Ovary (tissue), 7 donors: ENCODE measurements at regions not wholly inside any gene's neighbourhood (a gene's known extent, or its start where the extent isn't known, plus 50 kb on each side); places are given as distances from the start of the nearest gene placed in this dataset.
"Not testable (repeated sequence)": the region's sequence is repeated elsewhere in the genome, so short reads cannot be mapped to it uniquely, and the experiment has no call there.

Source experiments
- DNase-seq, 5 donors: peaks; one replicate each; pipeline ENCODE4 v3.0.0-alpha.2; 2019 to 2020
- H3K27ac ChIP-seq, 2 donors: fragments of 200-600 bp; one replicate each; pipeline versions ENCODE4 v1.5.1 to v1.8.0; 2019 to 2022
- H3K27me3 ChIP-seq: fragments of 200-600 bp; one replicate; pipeline ENCODE4 v1.8.0; 2022
- H3K36me3 ChIP-seq: fragments of 200-600 bp; sonication (generic); one replicate; pipeline ENCODE4 v1.5.1; 2019
- H3K4me1 ChIP-seq: one replicate; pipeline ENCODE4 v1.8.1; 2013; ENCODE audit warnings: mild to moderate bottlenecking, moderate library complexity; ENCODE audit not compliant: insufficient read depth
- H3K4me3 ChIP-seq: fragments of 200-600 bp; sonication (generic); one replicate; pipeline ENCODE4 v1.5.1; 2017
- H3K9me3 ChIP-seq, 2 donors: fragments of 200-600 bp in 1 of 2; sonication (generic) in 1 of 2; one replicate each; pipeline versions ENCODE4 v1.5.1 to v1.8.1; 2013 to 2019; ENCODE audit warnings: mild to moderate bottlenecking in 1 of 2, moderate library complexity in 1 of 2
- WGBS, 3 donors: extraction: QIAGEN DNeasy Blood & Tissue Kit in 1 of 3; methylation state at CpG; one replicate each; pipeline versions ENCODE4 v1.1.5 to v1.1.7; 2013 to 2017; 5-methylcytosine and 5-hydroxymethylcytosine counted together
- intact Hi-C, 4 donors: fragments of 100-400 bp; cut with DNase I; formaldehyde crosslinking; loops; one replicate each; pipeline versions ENCODE4 v1.11.0 to v1.15.1; 2022 to 2023
- donor health status: DM: no; HTN: no; CAD: no; lungs with moderate emphysema.
- donor health status: DM: no; HTN: no; CAD: no.
- donor health status: Bipolar disorder and iron deficiency.
- donor health status: DM: no; HTN: no; CAD: no.
- donor health status: DM: yes; HTN: yes; CAD: no.

DNA sequence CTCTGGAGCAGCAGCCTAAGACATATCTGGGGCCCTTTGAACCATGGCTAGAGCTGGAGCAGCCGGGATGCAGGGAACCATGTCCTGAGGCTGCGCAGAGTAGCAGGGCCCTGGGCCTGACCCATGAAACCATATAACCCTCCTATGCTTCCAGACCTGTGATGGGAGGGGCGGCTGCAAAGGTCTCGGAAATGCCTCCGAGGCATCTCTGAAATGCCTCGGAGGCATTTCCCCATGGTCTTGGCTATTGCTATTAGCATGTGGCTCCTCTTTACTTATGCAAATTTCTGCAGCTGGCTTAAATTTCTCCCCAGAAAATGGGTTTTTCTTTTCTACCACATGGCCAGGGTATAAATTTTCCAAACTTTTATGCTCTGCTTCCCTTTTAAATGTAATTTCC is 302.1 kb upstream of the NOTCH2NLA start:
- H3K27me3 ChIP-seq, H3K4me1 ChIP-seq, intact Hi-C loops, H3K27ac ChIP-seq, H3K9me3 ChIP-seq, DNase-seq, H3K36me3 ChIP-seq, H3K4me3 ChIP-seq: not testable (repeated sequence)
- WGBS, 3 donors: no CpG with 5 or more reads among the region's 6 CpGs

DNA sequence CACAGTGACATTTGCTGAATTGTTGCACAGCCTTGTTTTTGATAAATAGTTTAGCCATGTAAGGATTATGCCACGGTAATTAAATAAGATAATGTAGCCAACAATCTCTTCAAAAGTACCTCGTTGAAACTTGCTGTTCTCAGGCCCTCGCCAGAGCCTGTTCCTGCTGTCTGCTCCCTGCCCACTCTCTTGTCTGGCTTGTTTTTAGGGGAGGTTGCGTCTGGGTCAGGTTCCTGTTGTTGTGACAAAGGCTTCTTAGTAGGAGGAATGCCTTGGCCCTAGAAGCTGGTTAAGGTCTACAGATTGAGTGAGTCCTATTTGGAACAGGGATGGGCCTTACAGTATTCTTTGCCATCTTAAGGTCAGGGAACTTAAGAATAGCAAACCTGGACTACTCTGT is 294.0 kb upstream of the NOTCH2NLA start:
- DNase-seq, H3K36me3 ChIP-seq, H3K4me1 ChIP-seq, H3K27me3 ChIP-seq, H3K4me3 ChIP-seq, H3K9me3 ChIP-seq, intact Hi-C loops, H3K27ac ChIP-seq: not testable (repeated sequence)
- WGBS, 3 donors: no CpG with 5 or more reads among the region's 4 CpGs

DNA sequence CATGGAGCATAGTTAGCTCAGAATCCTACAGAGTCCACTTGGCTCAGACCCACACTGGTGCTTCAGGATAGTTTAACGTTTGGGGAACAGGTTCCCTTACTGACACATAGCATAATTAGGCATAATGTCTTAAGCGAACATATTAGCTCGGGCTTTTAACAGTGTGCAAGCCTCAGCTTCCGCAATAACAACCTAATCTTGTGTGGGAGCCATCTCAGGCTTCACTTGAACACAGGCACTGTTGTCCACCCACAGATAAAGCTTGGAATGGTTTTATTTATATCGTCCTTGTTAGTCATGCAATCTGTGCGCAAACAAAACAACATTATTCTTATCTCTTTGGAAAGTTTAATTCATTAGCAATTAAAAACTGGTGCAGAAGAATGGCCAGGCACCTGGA is 293.5 kb upstream of the NOTCH2NLA start:
- intact Hi-C loops, H3K4me3 ChIP-seq, H3K4me1 ChIP-seq, H3K27ac ChIP-seq, H3K36me3 ChIP-seq, H3K9me3 ChIP-seq, DNase-seq, H3K27me3 ChIP-seq: not testable (repeated sequence)
- no CpG with 5 or more reads among the region's 6 CpGs for WGBS, 3 donors

DNA sequence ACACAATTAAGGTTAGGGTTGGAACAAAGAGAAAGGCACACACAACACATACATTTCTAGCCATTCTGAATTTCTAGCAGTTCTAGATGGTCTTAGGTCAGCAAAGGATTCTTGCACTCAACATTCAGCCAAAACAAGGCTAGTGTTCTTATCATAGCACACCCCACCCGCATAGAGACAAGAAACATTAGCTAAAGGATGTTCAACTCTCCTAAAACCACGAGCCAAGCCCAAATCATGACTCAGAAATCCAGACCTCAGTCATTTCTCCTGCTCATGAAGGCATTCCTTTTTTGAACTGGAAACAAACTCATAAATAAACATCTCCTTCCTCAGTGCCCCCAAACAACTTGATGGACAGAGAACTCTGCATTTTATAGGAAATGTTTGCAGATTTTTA is 293.0 kb upstream of the NOTCH2NLA start:
- H3K36me3 ChIP-seq, H3K4me3 ChIP-seq, intact Hi-C loops, DNase-seq, H3K9me3 ChIP-seq, H3K27ac ChIP-seq, H3K27me3 ChIP-seq, H3K4me1 ChIP-seq: not testable (repeated sequence)
- WGBS, 3 donors: no CpG with 5 or more reads among the region's 2 CpGs

DNA sequence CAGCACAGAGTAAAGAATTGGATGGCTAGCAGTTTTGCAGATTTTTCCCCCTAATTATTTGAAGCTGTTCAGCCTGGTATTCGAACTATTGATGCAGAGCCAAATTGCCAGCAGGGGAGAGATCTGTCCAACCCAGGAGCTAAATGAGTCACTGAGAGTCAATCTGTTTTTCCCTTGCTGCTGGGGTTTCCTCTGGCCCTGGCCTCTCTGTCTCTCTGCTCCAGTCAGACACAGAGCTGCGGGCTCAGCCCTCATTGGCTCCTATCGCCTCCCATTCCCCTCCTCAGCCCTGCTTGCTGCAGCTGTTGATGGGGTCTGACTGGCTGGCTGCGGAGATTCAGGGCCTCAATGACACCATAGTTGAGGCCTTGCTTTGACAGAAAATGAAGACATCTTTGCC is 284.9 kb upstream of the NOTCH2NLA start:
- H3K27me3 ChIP-seq, H3K4me1 ChIP-seq, H3K27ac ChIP-seq, H3K4me3 ChIP-seq, H3K9me3 ChIP-seq, H3K36me3 ChIP-seq, DNase-seq, intact Hi-C loops: not testable (repeated sequence)
- WGBS, 3 donors: no CpG with 5 or more reads among the region's 4 CpGs

DNA sequence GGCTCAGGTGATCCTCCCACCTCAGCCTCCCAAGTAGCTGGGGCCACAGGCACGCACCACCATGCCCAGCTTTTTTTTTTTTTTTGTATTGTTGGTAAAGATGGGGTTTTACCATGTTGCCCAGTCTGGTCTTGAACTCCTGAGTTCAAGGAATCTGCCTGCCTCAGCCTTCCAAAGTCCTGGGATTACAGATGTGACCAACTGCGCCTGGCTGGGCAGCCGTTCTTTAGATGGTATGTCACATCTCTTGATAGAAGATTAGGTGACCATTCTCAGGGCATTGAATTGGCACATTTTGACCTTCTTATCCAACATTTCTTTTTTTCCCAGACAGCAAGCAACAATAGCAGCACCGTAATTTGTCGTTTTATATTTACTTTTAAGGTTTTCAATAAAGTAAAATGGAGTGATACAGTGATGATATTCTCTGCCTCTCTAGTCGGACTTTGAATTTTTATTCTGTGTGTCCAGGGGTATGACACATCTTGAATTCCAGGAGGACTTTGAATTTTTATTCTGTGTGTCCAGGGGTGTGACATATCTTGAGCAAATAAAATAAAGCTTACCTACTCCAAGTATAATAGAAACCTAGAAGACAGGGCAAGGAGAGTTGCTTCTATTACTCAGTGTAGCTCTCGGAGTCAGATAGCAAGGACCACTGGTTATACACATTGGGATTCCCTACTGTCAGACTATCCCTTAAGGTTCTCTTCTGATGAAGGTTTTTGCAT is 282.4 kb upstream of the NOTCH2NLA start:
- H3K4me3 ChIP-seq, H3K27ac ChIP-seq, H3K4me1 ChIP-seq, H3K9me3 ChIP-seq, H3K36me3 ChIP-seq, intact Hi-C loops, DNase-seq, H3K27me3 ChIP-seq: not testable (repeated sequence)
- 92 to 100% (median 98%) methylated on average over 2 of the region's 7 CpGs for WGBS, 3 donors

DNA sequence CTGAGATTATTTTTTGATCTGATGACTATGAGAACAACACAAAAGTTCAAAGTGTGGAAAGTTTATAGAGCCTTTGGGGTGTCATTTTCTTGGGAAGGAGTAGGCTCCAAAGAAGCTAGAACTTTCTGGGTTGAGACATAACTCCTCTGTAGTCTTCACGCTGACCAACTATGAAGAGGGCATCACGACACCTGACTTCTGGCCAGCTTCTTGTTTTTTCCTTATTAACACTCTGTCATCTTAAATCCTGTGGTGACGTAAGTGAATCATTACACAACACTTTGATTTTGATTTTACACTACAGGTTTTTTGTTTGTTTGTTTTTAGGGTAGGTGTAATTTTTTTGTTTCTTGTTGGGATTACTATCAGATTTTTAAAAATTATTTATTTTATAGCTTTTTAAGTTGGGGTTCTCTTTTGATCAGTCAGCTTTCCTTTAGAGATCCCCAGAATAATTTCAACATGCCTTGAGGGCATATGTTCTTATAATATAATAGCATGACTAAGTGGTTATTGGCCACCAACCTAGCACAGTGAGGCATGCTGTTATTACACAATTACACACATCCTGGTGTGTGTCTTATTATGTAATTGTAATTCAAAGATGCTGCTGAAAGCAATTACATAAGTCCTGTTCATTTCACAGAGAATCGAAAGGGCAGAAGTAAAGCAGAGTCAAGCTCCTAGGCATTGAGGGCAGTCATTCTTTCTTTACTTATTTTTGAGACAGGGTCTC is 281.6 kb upstream of the NOTCH2NLA start:
- DNase-seq, H3K4me1 ChIP-seq, H3K27ac ChIP-seq, H3K27me3 ChIP-seq, H3K9me3 ChIP-seq, intact Hi-C loops, H3K36me3 ChIP-seq, H3K4me3 ChIP-seq: not testable (repeated sequence)
- WGBS, 3 donors: no CpG with 5 or more reads among the region's 4 CpGs

DNA sequence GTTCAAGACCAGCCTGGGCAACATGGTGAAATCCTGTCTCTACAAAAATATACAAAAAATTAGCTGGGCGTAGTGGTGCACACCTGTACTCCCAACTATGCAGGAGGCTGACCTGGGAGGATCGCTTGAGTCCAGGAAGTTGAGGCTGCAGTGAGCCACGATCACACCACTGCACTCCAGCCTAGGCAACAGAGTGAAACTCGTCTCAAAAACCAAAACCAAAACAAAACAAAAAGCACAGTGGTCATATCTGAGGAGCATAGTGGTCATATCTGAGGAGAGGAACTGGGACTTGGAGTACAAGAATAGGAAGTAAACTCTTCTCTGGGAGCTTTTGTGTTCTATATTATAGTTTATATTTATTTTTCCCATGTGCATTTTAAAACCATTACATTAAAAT is 275.3 kb upstream of the NOTCH2NLA start:
- H3K4me1 ChIP-seq, H3K27ac ChIP-seq, H3K4me3 ChIP-seq, H3K9me3 ChIP-seq, DNase-seq, H3K27me3 ChIP-seq, intact Hi-C loops, H3K36me3 ChIP-seq: not testable (repeated sequence)
- WGBS, 3 donors: 81 to 94% methylated on average over 3 to 4 of the region's 4 CpGs; no CpG with 5 or more reads in 1 of the 3 donors

DNA sequence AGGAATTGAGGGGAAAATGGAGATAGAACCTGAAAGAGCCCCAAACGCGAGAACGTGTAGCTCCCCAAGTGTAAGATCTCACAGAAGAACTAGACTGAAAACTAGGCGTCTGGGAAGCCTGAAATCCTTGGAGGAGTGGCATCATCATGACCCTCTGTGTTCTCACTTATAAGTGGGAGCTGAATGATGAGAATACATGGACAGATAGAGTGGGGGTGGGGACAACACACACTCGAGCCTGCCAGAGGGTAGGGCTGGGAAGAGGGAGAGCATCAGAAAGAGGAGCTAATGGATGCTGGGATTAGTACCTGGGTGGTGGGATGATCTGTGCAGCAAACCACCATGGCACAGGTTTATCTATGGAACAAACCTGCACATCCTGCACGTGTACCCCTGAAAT is 258.7 kb upstream of the NOTCH2NLA start:
- intact Hi-C loops, H3K9me3 ChIP-seq, H3K27ac ChIP-seq, DNase-seq, H3K4me3 ChIP-seq, H3K27me3 ChIP-seq, H3K36me3 ChIP-seq, H3K4me1 ChIP-seq: not testable (repeated sequence)
- no CpG with 5 or more reads among the region's 6 CpGs for WGBS, 3 donors

DNA sequence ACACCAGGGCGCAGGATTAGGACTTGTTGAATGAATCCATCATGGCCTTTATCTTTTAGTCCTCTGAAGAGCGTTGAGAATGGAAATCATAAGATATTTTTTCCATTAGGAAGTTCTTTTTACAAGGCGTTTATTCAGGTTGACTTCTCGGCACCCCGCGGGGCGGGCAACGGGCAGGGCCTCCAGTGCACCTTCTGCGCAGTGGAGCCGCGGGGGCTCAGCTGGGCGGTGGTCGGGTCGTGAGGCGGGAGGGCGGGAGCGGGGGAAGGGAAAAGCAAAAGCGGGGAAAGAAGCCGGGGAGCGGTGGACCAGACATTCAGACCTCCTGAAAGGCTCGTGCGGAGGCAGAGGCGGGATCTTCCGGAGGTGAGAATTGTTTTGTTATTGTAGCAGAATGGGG is 258.3 kb upstream of the NOTCH2NLA start:
- peak overlapping the region in 1 of 2 donors; percentile 73 for H3K27ac ChIP-seq
- 1% methylated on average over 13 of the region's 24 CpGs; no CpG with 5 or more reads in 2 of the 3 donors for WGBS, 3 donors
- H3K36me3 ChIP-seq, H3K4me1 ChIP-seq, H3K27me3 ChIP-seq, intact Hi-C loops, H3K9me3 ChIP-seq: not testable (repeated sequence)
- peak overlapping the region; percentile 34 for H3K4me3 ChIP-seq
- DNase-seq: peak in 2 of 5 donors; percentile 36 to 42

DNA sequence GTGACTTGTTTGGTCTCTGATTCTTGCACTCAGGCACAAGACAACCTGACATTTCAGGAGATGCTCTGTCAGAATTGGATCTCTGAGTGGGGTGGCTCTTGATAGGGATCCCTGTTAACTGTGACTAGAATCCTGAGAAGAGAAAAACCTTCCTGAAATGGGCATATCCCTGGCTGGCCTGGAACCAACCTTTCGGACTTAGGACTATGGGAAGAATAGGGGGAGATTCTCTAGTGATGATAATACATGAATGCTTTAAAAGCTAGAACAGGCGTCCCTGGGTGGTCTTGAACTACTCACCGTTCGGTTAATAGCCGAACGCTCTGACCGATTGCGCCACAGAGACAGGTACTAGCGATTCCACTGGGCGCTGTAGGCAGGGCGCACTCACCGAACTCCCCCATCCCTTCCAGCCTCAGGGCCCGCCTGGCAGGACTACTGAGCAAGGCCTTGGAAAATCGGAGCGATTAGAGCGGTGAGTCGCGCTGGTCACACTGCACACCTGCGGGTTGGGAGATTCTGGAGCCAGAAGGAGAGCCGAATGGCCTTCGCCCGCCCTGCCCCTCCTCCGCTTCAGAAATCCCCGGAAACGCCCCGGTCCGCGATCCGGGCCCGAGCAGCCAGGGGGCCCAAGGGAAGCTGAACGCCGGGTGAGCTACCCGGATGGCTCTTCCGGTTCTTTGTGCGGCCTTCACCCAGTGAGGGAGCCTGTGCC is 257.6 kb upstream of the NOTCH2NLA start:
- peak; percentile 39 to 68 (median 52) for DNase-seq
- intact Hi-C loops, H3K4me1 ChIP-seq, H3K9me3 ChIP-seq, H3K27me3 ChIP-seq, H3K36me3 ChIP-seq: not testable (repeated sequence)
- peak overlapping the region; percentile 34 for H3K4me3 ChIP-seq
- H3K27ac ChIP-seq: peak overlapping the region in 1 of 2 donors; percentile 73
- WGBS, 3 donors: 1 to 7% methylated on average over 22 to 29 of the region's 35 CpGs; no CpG with 5 or more reads in 1 of the 3 donors

DNA sequence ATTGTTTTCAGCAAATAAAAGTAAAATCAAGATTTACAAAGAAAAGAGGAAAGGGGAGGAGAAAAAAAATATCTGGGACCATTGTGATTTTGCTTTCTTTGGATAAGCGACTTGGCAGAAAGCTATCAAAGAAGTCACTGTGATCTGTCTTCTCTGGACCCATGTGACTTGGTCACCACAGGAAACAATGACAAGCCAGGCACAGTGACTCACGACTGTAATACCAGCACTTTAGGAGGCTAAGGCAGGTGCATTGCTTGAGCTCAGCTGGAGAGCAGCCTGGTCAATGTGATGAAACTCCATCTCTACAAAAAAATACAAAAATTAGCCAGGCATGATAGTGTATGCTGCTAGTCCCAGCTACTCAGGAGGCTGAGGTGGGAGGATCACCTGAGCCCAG is 255.4 kb upstream of the NOTCH2NLA start:
- H3K36me3 ChIP-seq, H3K27me3 ChIP-seq, H3K4me1 ChIP-seq, DNase-seq, H3K4me3 ChIP-seq, H3K27ac ChIP-seq, H3K9me3 ChIP-seq, intact Hi-C loops: not testable (repeated sequence)
- 88 to 94% (median 89%) methylated on average over 1 of the region's 2 CpGs for WGBS, 3 donors
